ENCODE measurements at regions not wholly inside any gene's neighbourhood (a gene's known extent, or its start where the extent isn't known, plus 50 kb on each side); places are given as distances from the start of the nearest gene placed in this dataset.

- no peak for FAIRE-seq
- no peak for TF ChIP-seq TAF1 (IDR thresholded peaks at IDR 0.05; ENCODE audit: low read depth, low read length)
- no peak for TF ChIP-seq PAX5 (IDR thresholded peaks at IDR 0.05; ENCODE audit: insufficient read depth, low read length, severe bottlenecking)
- TF ChIP-seq POLR2AphosphoS5 (IDR thresholded peaks at IDR 0.05; ENCODE audit: low read depth, low read length), result no peak
- TF ChIP-seq POLR2A (IDR thresholded peaks at IDR 0.05; ENCODE audit: low read depth, low read length), result no peak
- DNase-seq (ENCODE audit: insufficient read length, low spot score), result no peak
Measured at GRCh38 chr5:89283728-89284493, 400.9 kb upstream of the MEF2C start.

- TF ChIP-seq SPI1 (IDR thresholded peaks at IDR 0.05; ENCODE audit: low read depth, low read length), result no peak
- TF ChIP-seq TAF1 (IDR thresholded peaks at IDR 0.05; ENCODE audit: low read depth, low read length), result no peak
- no peak for TF ChIP-seq PAX5 (IDR thresholded peaks at IDR 0.05; ENCODE audit: insufficient read depth, low read length, severe bottlenecking)
- no peak for TF ChIP-seq POU2F2 (IDR thresholded peaks at IDR 0.05; ENCODE audit: low read depth, low read length)
- TF ChIP-seq POLR2A (IDR thresholded peaks at IDR 0.05; ENCODE audit: low read depth, low read length), result no peak
- no peak for TF ChIP-seq POLR2AphosphoS5 (IDR thresholded peaks at IDR 0.05; ENCODE audit: low read depth, low read length)
- FAIRE-seq (peak; percentile 45), DNase-seq (ENCODE audit: insufficient read length, low spot score) (no peak)
Measured at GRCh38 chr5:89282554-89283510, 399.8 kb upstream of the MEF2C start.

GRCh38 chr5:89281766-89282553 lies 399.0 kb upstream of the MEF2C start:
- TF ChIP-seq POU2F2 (IDR thresholded peaks at IDR 0.05; ENCODE audit: low read depth, low read length) (no peak), POLR2A (IDR thresholded peaks at IDR 0.05; ENCODE audit: low read depth, low read length) (no peak), PAX5 (IDR thresholded peaks at IDR 0.05; ENCODE audit: insufficient read depth, low read length, severe bottlenecking) (no peak), TAF1 (IDR thresholded peaks at IDR 0.05; ENCODE audit: low read depth, low read length) (no peak), SPI1 (IDR thresholded peaks at IDR 0.05; ENCODE audit: low read depth, low read length) (no peak), POLR2AphosphoS5 (IDR thresholded peaks at IDR 0.05; ENCODE audit: low read depth, low read length) (no peak)
- DNase-seq (ENCODE audit: insufficient read length, low spot score) (no peak), FAIRE-seq (no peak)

- FAIRE-seq (no peak), DNase-seq (ENCODE audit: insufficient read length, low spot score) (no peak)
- TF ChIP-seq POLR2AphosphoS5 (IDR thresholded peaks at IDR 0.05; ENCODE audit: low read depth, low read length) (no peak), POLR2A (IDR thresholded peaks at IDR 0.05; ENCODE audit: low read depth, low read length) (no peak), PAX5 (IDR thresholded peaks at IDR 0.05; ENCODE audit: insufficient read depth, low read length, severe bottlenecking) (no peak), POU2F2 (IDR thresholded peaks at IDR 0.05; ENCODE audit: low read depth, low read length) (no peak), SPI1 (IDR thresholded peaks at IDR 0.05; ENCODE audit: low read depth, low read length) (no peak), TAF1 (IDR thresholded peaks at IDR 0.05; ENCODE audit: low read depth, low read length) (no peak)
Measured at GRCh38 chr5:89281211-89281610, 398.2 kb upstream of the MEF2C start.

GRCh38 chr5:89280103-89281037 lies 397.4 kb upstream of the MEF2C start:
- no peak for TF ChIP-seq SPI1 (IDR thresholded peaks at IDR 0.05; ENCODE audit: low read depth, low read length)
- TF ChIP-seq PAX5 (IDR thresholded peaks at IDR 0.05; ENCODE audit: insufficient read depth, low read length, severe bottlenecking), result no peak
- TF ChIP-seq TAF1 (IDR thresholded peaks at IDR 0.05; ENCODE audit: low read depth, low read length), result no peak
- no peak for TF ChIP-seq POU2F2 (IDR thresholded peaks at IDR 0.05; ENCODE audit: low read depth, low read length)
- no peak for TF ChIP-seq POLR2A (IDR thresholded peaks at IDR 0.05; ENCODE audit: low read depth, low read length)
- no peak for TF ChIP-seq POLR2AphosphoS5 (IDR thresholded peaks at IDR 0.05; ENCODE audit: low read depth, low read length)
- DNase-seq (ENCODE audit: insufficient read length, low spot score) (no peak), FAIRE-seq (peak; percentile 20)

GRCh38 chr5:89279391-89280036 lies 396.5 kb upstream of the MEF2C start:
- FAIRE-seq (peak; percentile 56), DNase-seq (ENCODE audit: insufficient read length, low spot score) (no peak)
- no peak for TF ChIP-seq POLR2A (IDR thresholded peaks at IDR 0.05; ENCODE audit: low read depth, low read length)
- TF ChIP-seq PAX5 (IDR thresholded peaks at IDR 0.05; ENCODE audit: insufficient read depth, low read length, severe bottlenecking), result no peak
- no peak for TF ChIP-seq SPI1 (IDR thresholded peaks at IDR 0.05; ENCODE audit: low read depth, low read length)
- TF ChIP-seq POLR2AphosphoS5 (IDR thresholded peaks at IDR 0.05; ENCODE audit: low read depth, low read length), result no peak
- no peak for TF ChIP-seq POU2F2 (IDR thresholded peaks at IDR 0.05; ENCODE audit: low read depth, low read length)
- no peak for TF ChIP-seq TAF1 (IDR thresholded peaks at IDR 0.05; ENCODE audit: low read depth, low read length)

- TF ChIP-seq PAX5 (IDR thresholded peaks at IDR 0.05; ENCODE audit: insufficient read depth, low read length, severe bottlenecking), result no peak
- no peak for TF ChIP-seq SPI1 (IDR thresholded peaks at IDR 0.05; ENCODE audit: low read depth, low read length)
- TF ChIP-seq POLR2A (IDR thresholded peaks at IDR 0.05; ENCODE audit: low read depth, low read length), result no peak
- no peak for TF ChIP-seq POU2F2 (IDR thresholded peaks at IDR 0.05; ENCODE audit: low read depth, low read length)
- TF ChIP-seq TAF1 (IDR thresholded peaks at IDR 0.05; ENCODE audit: low read depth, low read length), result no peak
- TF ChIP-seq POLR2AphosphoS5 (IDR thresholded peaks at IDR 0.05; ENCODE audit: low read depth, low read length), result no peak
- no peak for DNase-seq (ENCODE audit: insufficient read length, low spot score)
- FAIRE-seq, result no peak
Measured at GRCh38 chr5:89277816-89278215, 394.8 kb upstream of the MEF2C start.
